ENCODE measurements at regions not wholly inside any gene's neighbourhood (a gene's known extent, or its start where the extent isn't known, plus 50 kb on each side); places are given as distances from the start of the nearest gene placed in this dataset.

- Histone ChIP-seq H3K4me1 (ENCODE audit: control insufficient read depth, low read length) (no peaks in the 10 kb centered on the region), H3K4me3 (ENCODE audit: low read length) (no peak overlapping the region), H3K4me2 (ENCODE audit: low read length) (no peak overlapping the region), H3K79me2 (ENCODE audit: control insufficient read depth, low read length) (no peaks in the 10 kb centered on the region), H3K9me3 (ENCODE audit: control insufficient read depth, insufficient read depth, low read length) (no peaks in the 10 kb centered on the region), H3K9me2 (replicated peaks; ENCODE audit: control insufficient read depth, low read length) (no peaks in the 10 kb centered on the region; the same call in 1 of the 2 replicates), H3F3A (ENCODE audit: control insufficient read depth, insufficient read depth) (no peaks in the 10 kb centered on the region), H3K27me3 (ENCODE audit: control insufficient read depth, low read length) (no peaks in the 10 kb centered on the region), H3K27ac (ENCODE audit: low read depth, low read length) (no peak overlapping the region), H3K36me3 (ENCODE audit: control insufficient read depth, low read length) (no peaks in the 10 kb centered on the region), H4K20me1 (ENCODE audit: control insufficient read depth, insufficient read depth, low read depth, low read length) (no peaks in the 10 kb centered on the region)
- TF ChIP-seq EZH2phosphoT487 (IDR thresholded peaks at IDR 0.05; ENCODE audit: borderline replicate concordance, low read length) (no peak), CTCF (IDR thresholded peaks at IDR 0.05; ENCODE audit: low read depth, low read length, poor library complexity, severe bottlenecking) (no peak)
Measured at GRCh38 chr11:97890466-97890865, 1130.3 kb upstream of the CNTN5 start.

- H3F3A ChIP-seq (ENCODE audit: control insufficient read depth, insufficient read depth), result no peaks in the 10 kb centered on the region
Measured at GRCh38 chr11:97893612-97894011, 1127.1 kb upstream of the CNTN5 start.

GRCh38 chr11:97894978-97895377 lies 1125.8 kb upstream of the CNTN5 start:
- Histone ChIP-seq H3K4me3 (ENCODE audit: low read length) (no peak overlapping the region), H3K9me2 (replicated peaks; ENCODE audit: control insufficient read depth, low read length) (no peaks in the 10 kb centered on the region; the same call in 1 of the 2 replicates), H3K27ac (ENCODE audit: low read depth, low read length) (no peak overlapping the region), H3K4me1 (ENCODE audit: control insufficient read depth, low read length) (no peaks in the 10 kb centered on the region), H3K79me2 (ENCODE audit: control insufficient read depth, low read length) (no peaks in the 10 kb centered on the region), H3K4me2 (ENCODE audit: low read length) (no peak overlapping the region), H3K27me3 (ENCODE audit: control insufficient read depth, low read length) (no peaks in the 10 kb centered on the region), H3F3A (ENCODE audit: control insufficient read depth, insufficient read depth) (no peaks in the 10 kb centered on the region), H4K20me1 (ENCODE audit: control insufficient read depth, insufficient read depth, low read depth, low read length) (no peaks in the 10 kb centered on the region), H3K36me3 (ENCODE audit: control insufficient read depth, low read length) (no peaks in the 10 kb centered on the region), H3K9me3 (ENCODE audit: control insufficient read depth, insufficient read depth, low read length) (no peaks in the 10 kb centered on the region)
- TF ChIP-seq EZH2phosphoT487 (IDR thresholded peaks at IDR 0.05; ENCODE audit: borderline replicate concordance, low read length) (no peak), CTCF (IDR thresholded peaks at IDR 0.05; ENCODE audit: low read depth, low read length, poor library complexity, severe bottlenecking) (no peak)

More at GRCh38 chr11:97893612-97894011, 1127.1 kb upstream of the CNTN5 start:
- TF ChIP-seq CTCF (IDR thresholded peaks at IDR 0.05; ENCODE audit: low read depth, low read length, poor library complexity, severe bottlenecking) (no peak), EZH2phosphoT487 (IDR thresholded peaks at IDR 0.05; ENCODE audit: borderline replicate concordance, low read length) (no peak)
- H3K79me2 ChIP-seq (ENCODE audit: control insufficient read depth, low read length), result no peaks in the 10 kb centered on the region
- no peaks in the 10 kb centered on the region; the same call in 1 of the 2 replicates for H3K9me2 ChIP-seq (replicated peaks; ENCODE audit: control insufficient read depth, low read length)
- H3K4me1 ChIP-seq (ENCODE audit: control insufficient read depth, low read length), result no peaks in the 10 kb centered on the region
- no peaks in the 10 kb centered on the region for H3K36me3 ChIP-seq (ENCODE audit: control insufficient read depth, low read length)
- no peak overlapping the region for H3K4me2 ChIP-seq (ENCODE audit: low read length)
- no peaks in the 10 kb centered on the region for H3K9me3 ChIP-seq (ENCODE audit: control insufficient read depth, insufficient read depth, low read length)
- no peak overlapping the region for H3K4me3 ChIP-seq (ENCODE audit: low read length)
- H4K20me1 ChIP-seq (ENCODE audit: control insufficient read depth, insufficient read depth, low read depth, low read length), result no peaks in the 10 kb centered on the region
- no peaks in the 10 kb centered on the region for H3K27me3 ChIP-seq (ENCODE audit: control insufficient read depth, low read length)
- no peak overlapping the region for H3K27ac ChIP-seq (ENCODE audit: low read depth, low read length)
